Left cardiac atrium (tissue), 4 donors: ENCODE measurements at regions not wholly inside any gene's neighbourhood (a gene's known extent, or its start where the extent isn't known, plus 50 kb on each side); places are given as distances from the start of the nearest gene placed in this dataset.

Source experiments
- ATAC-seq, 2 donors: fragments of 200-7000 bp; cut with Tn5 transposase; one replicate each; pipeline ENCODE4 v1.9.1; 2020; ENCODE audit warnings: mild to moderate bottlenecking in 2 of 2, moderate library complexity in 2 of 2
- DNase-seq: peaks from one replicate; pipeline ENCODE4 v3.0.0-alpha.2; 2020
- intact Hi-C, 2 donors: fragments of 100-400 bp; cut with DNase I; formaldehyde crosslinking; loops; one replicate each; pipeline versions ENCODE4 v1.14.1 to v1.15.1; 2022 to 2023
- donor health status: DM: no; HTN: yes; CAD: no.
- donor health status: DM: no; HTN: yes; CAD: no; lungs with severe emphysema.
- donor health status: DM: yes; HTN: yes; CAD: no.
- donor health status: Dilated cardiomyopathy.

- DNase-seq (no peak), ATAC-seq (no peak)
- intact Hi-C loops, result no loop called here
Measured at GRCh38 chr13:111394211-111394922, 73.9 kb downstream of the TEX29 start.

- DNase-seq (no peak), ATAC-seq (no peak)
- intact Hi-C loops, result no loop called here
Measured at GRCh38 chr13:111395511-111396393, 75.3 kb downstream of the TEX29 start.

- ATAC-seq, result no peak
- intact Hi-C loops, result no loop called here
- no peak for DNase-seq
Measured at GRCh38 chr13:111396457-111396856, 76.0 kb downstream of the TEX29 start.

- DNase-seq (no peak), ATAC-seq (no peak)
- intact Hi-C loops, result no loop called here
Measured at GRCh38 chr13:111397202-111397880, 76.9 kb downstream of the TEX29 start.

GRCh38 chr13:111398196-111398595 lies 77.8 kb downstream of the TEX29 start:
- intact Hi-C loops, result no loop called here
- ATAC-seq, result no peak
- DNase-seq, result no peak

- ATAC-seq, result no peak
- no peak for DNase-seq
- intact Hi-C loops, result no loop called here
Measured at GRCh38 chr13:111398715-111399299, 78.4 kb downstream of the TEX29 start.

GRCh38 chr13:111399334-111399733 lies 78.9 kb downstream of the TEX29 start:
- ATAC-seq (no peak), DNase-seq (no peak)
- intact Hi-C loops, result no loop called here

GRCh38 chr13:111399776-111400538 lies 79.5 kb downstream of the TEX29 start:
- intact Hi-C loops, result no loop called here
- DNase-seq, result no peak
- no peak for ATAC-seq

- no peak for DNase-seq
- ATAC-seq, result no peak
- intact Hi-C loops, result no loop called here
Measured at GRCh38 chr13:111401151-111401550, 80.7 kb downstream of the TEX29 start.

GRCh38 chr13:111401755-111402154 lies 81.3 kb downstream of the TEX29 start:
- intact Hi-C loops, result no loop called here
- no peak for ATAC-seq
- no peak for DNase-seq

GRCh38 chr13:111402441-111402840 lies 82.0 kb downstream of the TEX29 start:
- ATAC-seq, result no peak
- intact Hi-C loops, result no loop called here
- no peak for DNase-seq

GRCh38 chr13:111403266-111403665 lies 82.8 kb downstream of the TEX29 start:
- no peak for DNase-seq

GRCh38 chr13:111404746-111405145 lies 84.3 kb downstream of the TEX29 start:
- ATAC-seq (no peak), DNase-seq (no peak)
- intact Hi-C loops, result no loop called here

More at GRCh38 chr13:111403266-111403665, 82.8 kb downstream of the TEX29 start:
- ATAC-seq, result no peak
- intact Hi-C loops, result no loop called here

GRCh38 chr13:111406636-111407035 lies 86.2 kb downstream of the TEX29 start:
- DNase-seq, result no peak
- no peak for ATAC-seq
- intact Hi-C loops, result no loop called here

GRCh38 chr13:111407381-111408131 lies 87.1 kb downstream of the TEX29 start:
- DNase-seq (no peak), ATAC-seq (no peak)
- intact Hi-C loops, result no loop called here

GRCh38 chr13:111409413-111409812 lies 89.0 kb downstream of the TEX29 start:
- ATAC-seq (no peak), DNase-seq (no peak)
- intact Hi-C loops, result no loop called here

- intact Hi-C loops, result no loop called here
- DNase-seq (no peak), ATAC-seq (no peak)
Measured at GRCh38 chr13:111410232-111411021, 90.0 kb downstream of the TEX29 start.
